HCT116 (cell line): ENCODE measurements at regions not wholly inside any gene's neighbourhood (a gene's known extent, or its start where the extent isn't known, plus 50 kb on each side); places are given as distances from the start of the nearest gene placed in this dataset.

Source experiments
- ATAC-seq: fragments of 200-7000 bp; cut with Tn5 transposase; 2 replicates; pipeline ENCODE4 v1.9.1; 2020; ENCODE audit warnings: mild to moderate bottlenecking, moderate library complexity
- BruUV-seq: library from RNA; stranded (reverse); fragments of 400-500 nt; replicated peaks from 2 replicates; lab custom pipeline; 2021; lab: Mats Ljungman, UMichigan
- CTCF ChIA-PET: fragments of 300-600 bp; sonication (Branson Sonifier 250); formaldehyde crosslinking; loops from one replicate; lab custom pipeline; 2021; ENCODE audit warnings: antibody characterized with exemption; lab: Charles Lee
- POLR2A ChIA-PET: fragments of 300-600, 350-600 bp; sonication (Branson Sonifier 250); formaldehyde crosslinking; loops from one replicate; lab custom pipeline; 2021; ENCODE audit warnings: antibody characterized with exemption; lab: Charles Lee
- RAD21 ChIA-PET, 2 experiments: fragments of 300-600 bp; sonication (Branson Sonifier 250); formaldehyde crosslinking; loops; one replicate each; lab custom pipeline; 2023; ENCODE audit warnings: low total read pairs in 2 of 2; ENCODE audit not compliant: uncharacterized antibody in 2 of 2, unreplicated experiment in 2 of 2, low non-redundant PET in 1 of 2; lab: Charles Lee
- DNase-seq: peaks from one replicate; pipeline ENCODE4 v3.0.0-alpha.2; 2010; ENCODE audit warnings: low read depth, low spot score
- H2AFZ ChIP-seq: fragments of 200-600 bp; shearing (Covaris generic), sonication (generic); 2 replicates; pipeline ENCODE4 v1.6.1; 2017; ENCODE audit warnings: low read depth, mixed run types, mixed read lengths, antibody characterized with exemption, low read length; ENCODE audit not compliant: poor library complexity, severe bottlenecking
- H3K27ac ChIP-seq: 2 replicates; pipeline ENCODE4 v1.5.1; 2012; ENCODE audit warnings: low read depth, low read length
- H3K27me3 ChIP-seq: fragments of 200-600 bp; sonication (generic); 2 replicates; pipeline ENCODE4 v1.6.1; 2016; ENCODE audit warnings: mixed run types, low read length, mixed read lengths; ENCODE audit not compliant: insufficient read depth
- H3K36me3 ChIP-seq, 2 experiments: fragments of 200-500 bp in 1 of 2; fragments of 200-600 bp in 1 of 2; sonication (Bioruptor generic) in 1 of 2; sonication (generic) in 1 of 2; 2 replicates each; pipeline versions ENCODE4 v1.5.1 to v1.6.1; 2014 to 2016; ENCODE audit warnings: low read length in 2 of 2, inconsistent platforms in 1 of 2, mixed read lengths in 1 of 2, mixed run types in 1 of 2; ENCODE audit not compliant: insufficient read depth in 2 of 2, control insufficient read depth in 1 of 2
- H3K4me1 ChIP-seq, 2 experiments: fragments of 200-600 bp in 1 of 2; sonication (generic) in 1 of 2; 2 replicates each; pipeline versions ENCODE4 v1.5.1 to v1.6.1; 2012 to 2017; ENCODE audit warnings: low read length in 2 of 2, inconsistent platforms in 1 of 2, mild to moderate bottlenecking in 1 of 2, mixed read lengths in 1 of 2, mixed run types in 1 of 2, moderate library complexity in 1 of 2; ENCODE audit not compliant: insufficient read depth in 2 of 2, control insufficient read depth in 1 of 2
- H3K4me2 ChIP-seq: fragments of 200-600 bp; sonication (generic); 2 replicates; pipeline ENCODE4 v1.6.1; 2017; ENCODE audit warnings: mixed run types, low read length, mixed read lengths
- H3K4me3 ChIP-seq, 2 experiments: fragments of 200-600 bp in 1 of 2; sonication (generic) in 1 of 2; replicated peaks in 1 of 2; 2 replicates each; pipeline ENCODE4 v1.5.1; 2011 to 2016; ENCODE audit warnings: low read length in 2 of 2, control low read depth in 1 of 2, low read depth in 1 of 2, mild to moderate bottlenecking in 1 of 2, mixed read lengths in 1 of 2, mixed run types in 1 of 2
- H3K79me2 ChIP-seq: fragments of 200-600 bp; sonication (generic); 2 replicates; pipeline ENCODE4 v1.6.1; 2017; ENCODE audit warnings: mild to moderate bottlenecking, mixed run types, low read length, moderate library complexity, mixed read lengths; ENCODE audit not compliant: insufficient read depth
- H3K9ac ChIP-seq: fragments of 200-600 bp; sonication (generic); 2 replicates; pipeline ENCODE4 v1.6.1; 2016; ENCODE audit warnings: low read length, mixed read lengths
- H3K9me2 ChIP-seq: fragments of 200-600 bp; sonication (generic), shearing (Covaris generic); 2 replicates; pipeline ENCODE4 v1.6.1; 2017; ENCODE audit warnings: mixed run types, mild to moderate bottlenecking, moderate library complexity; ENCODE audit not compliant: insufficient read depth
- H3K9me3 ChIP-seq, 2 experiments: fragments of 200-500 bp in 1 of 2; fragments of 200-600 bp in 1 of 2; sonication (Bioruptor generic) in 1 of 2; sonication (generic) in 1 of 2; 2 replicates each; pipeline ENCODE4 v1.6.1; 2014 to 2017; ENCODE audit warnings: low read length in 2 of 2, mixed read lengths in 2 of 2, inconsistent platforms in 1 of 2, low read depth in 1 of 2, mild to moderate bottlenecking in 1 of 2, mixed run types in 1 of 2, moderate library complexity in 1 of 2; ENCODE audit not compliant: control insufficient read depth in 1 of 2, insufficient read depth in 1 of 2
- H4K20me1 ChIP-seq: fragments of 200-600 bp; sonication (generic), shearing (Covaris generic); 2 replicates; pipeline ENCODE4 v1.6.1; 2017; ENCODE audit warnings: mixed run types, mild to moderate bottlenecking, moderate library complexity; ENCODE audit not compliant: insufficient read depth
- ATF3 ChIP-seq: IDR thresholded peaks from 2 replicates; pipeline ENCODE4 v1.6.1; 2012
- CBX3 ChIP-seq: IDR thresholded peaks from 2 replicates; pipeline ENCODE4 v1.6.1; 2012; ENCODE audit warnings: low read depth
- CEBPB ChIP-seq: IDR thresholded peaks from 2 replicates; pipeline ENCODE4 v1.6.1; 2012; ENCODE audit warnings: low read depth
- CTCF ChIP-seq, 3 experiments: fragments of 200-600 bp in 1 of 3; sonication (generic) in 1 of 3; IDR thresholded peaks in 2 of 3; conservative IDR thresholded peaks in 1 of 3; 2 replicates each; pipeline ENCODE4 v1.5.1; 2012 to 2017; ENCODE audit warnings: low read depth in 2 of 3, low read length in 2 of 3, antibody characterized with exemption in 1 of 3, borderline replicate concordance in 1 of 3, control low read depth in 1 of 3, mild to moderate bottlenecking in 1 of 3, mixed read lengths in 1 of 3, mixed run types in 1 of 3, moderate library complexity in 1 of 3; ENCODE audit not compliant: insufficient read depth in 1 of 3
- EGR1 ChIP-seq: IDR thresholded peaks from 2 replicates; pipeline ENCODE4 v1.6.1; 2012; ENCODE audit warnings: low read depth
- ELF1 ChIP-seq: IDR thresholded peaks from 2 replicates; pipeline ENCODE4 v1.6.1; 2012; ENCODE audit warnings: low read depth, borderline replicate concordance
- EZH2 ChIP-seq: fragments of 200-600 bp; sonication (generic); IDR thresholded peaks from 2 replicates; pipeline ENCODE4 v1.6.1; 2017; ENCODE audit warnings: antibody characterized with exemption, mixed run types
- EZH2phosphoT487 ChIP-seq: fragments of 200-600 bp; IDR thresholded peaks from 2 replicates; pipeline ENCODE4 v1.6.1; 2018; ENCODE audit warnings: antibody characterized with exemption, borderline replicate concordance
- FOSL1 ChIP-seq: IDR thresholded peaks from 2 replicates; pipeline ENCODE4 v1.6.1; 2012; ENCODE audit warnings: low read depth
- JUND ChIP-seq: IDR thresholded peaks from 2 replicates; pipeline ENCODE4 v1.6.1; 2012
- MAX ChIP-seq: IDR thresholded peaks from 2 replicates; pipeline ENCODE4 v1.6.1; 2012
- POLR2A ChIP-seq: IDR thresholded peaks from 2 replicates; pipeline ENCODE4 v1.7.0; 2011; ENCODE audit warnings: borderline replicate concordance; ENCODE audit not compliant: insufficient read depth, insufficient read length; ENCODE audit errors: extremely low read depth
- RAD21 ChIP-seq: IDR thresholded peaks from 2 replicates; pipeline ENCODE4 v1.6.1; 2012; ENCODE audit warnings: low read depth, mild to moderate bottlenecking
- REST ChIP-seq: IDR thresholded peaks from 2 replicates; pipeline ENCODE4 v1.6.1; 2012; ENCODE audit warnings: low read depth
- SP1 ChIP-seq: IDR thresholded peaks from 2 replicates; pipeline ENCODE4 v1.6.1; 2012; ENCODE audit warnings: low read depth
- SRF ChIP-seq: IDR thresholded peaks from 2 replicates; pipeline ENCODE4 v1.6.1; 2012; ENCODE audit warnings: low read depth
- YY1 ChIP-seq: IDR thresholded peaks from 2 replicates; pipeline ENCODE4 v1.6.1; 2011; ENCODE audit warnings: low read length, low read depth, moderate library complexity, mild to moderate bottlenecking; ENCODE audit not compliant: insufficient replicate concordance; ENCODE audit errors: extremely low read depth
- ZBTB33 ChIP-seq: IDR thresholded peaks from 2 replicates; pipeline ENCODE4 v1.6.1; 2011; ENCODE audit warnings: mild to moderate bottlenecking, low read length, moderate library complexity; ENCODE audit not compliant: insufficient replicate concordance; ENCODE audit errors: extremely low read depth
- ZNF274 ChIP-seq: fragments of 200-500 bp; sonication (Bioruptor generic); IDR thresholded peaks from 2 replicates; pipeline ENCODE4 v1.6.1; 2014; ENCODE audit warnings: mild to moderate bottlenecking, low read depth, low read length, inconsistent platforms
- intact Hi-C: fragments of 100-400 bp; cut with micrococcal nuclease; formaldehyde crosslinking; loops from 2 replicates; pipeline ENCODE4 v1.10.0; 2022

- TF ChIP-seq CEBPB (no peak), EZH2phosphoT487 (no peak), JUND (no peak), POLR2A (no peak), MAX (no peak), RAD21 (no peak), SP1 (no peak), ELF1 (no peak), SRF (no peak), ATF3 (no peak), REST (no peak), ZNF274 (no peak), EZH2 (no peak), EGR1 (no peak), FOSL1 (no peak), YY1 (no peak), ZBTB33 (no peak), CBX3 (no peak), CTCF (IDR thresholded peaks at IDR 0.05 in 2 of 3, conservative IDR thresholded peaks at IDR 0.05 in 1 of 3; ENCODE audit: borderline replicate concordance in 1 of 3, insufficient read depth in 1 of 3, low read depth in 2 of 3, low read length in 2 of 3) (no peak)
- CTCF ChIA-PET: no interaction called here
- H3K4me3 ChIP-seq: no peak overlapping the region
- H3K9me2 ChIP-seq: no peaks in the 10 kb centered on the region
- H4K20me1 ChIP-seq: no peaks in the 10 kb centered on the region
- H3K36me3 ChIP-seq: no peaks in the 10 kb centered on the region
- POLR2A ChIA-PET: no interaction called here
- H3K27me3 ChIP-seq: peaks cover 26% of the 10 kb centered on the region
- no peak overlapping the region for H2AFZ ChIP-seq
- H3K79me2 ChIP-seq: no peaks in the 10 kb centered on the region
- H3K27ac ChIP-seq: no peak overlapping the region
- no peak overlapping the region for H3K4me2 ChIP-seq
- DNase-seq (no peak), ATAC-seq (no peak)
- no peaks in the 10 kb centered on the region for H3K9me3 ChIP-seq
- no TSS peak for BruUV-seq
- no peak overlapping the region for H3K9ac ChIP-seq
- H3K4me1 ChIP-seq: no peaks in the 10 kb centered on the region
- RAD21 ChIA-PET: no interaction called here
- intact Hi-C loops: no loop called here
Observed at GRCh38 chr1:14014929-14015328, 314.9 kb downstream of the PRDM2 start.
